Psoas muscle (tissue), 7 donors: ENCODE measurements at regions not wholly inside any gene's neighbourhood (a gene's known extent, or its start where the extent isn't known, plus 50 kb on each side); places are given as distances from the start of the nearest gene placed in this dataset.
"Not testable (repeated sequence)": the region's sequence is repeated elsewhere in the genome, so short reads cannot be mapped to it uniquely, and the experiment has no call there.

ENCODE experiments used
- ATAC-seq, 4 donors: fragments of 200-7000 bp; cut with Tn5 transposase; one replicate each; pipeline ENCODE4 v1.9.1; 2020; ENCODE audit warnings: moderate library complexity in 3 of 4, mild to moderate bottlenecking in 2 of 4
- DNase-seq, 2 donors: peaks; one replicate each; pipeline ENCODE4 v3.0.0-alpha.2; 2020
- H3K27ac ChIP-seq: fragments of 200-600 bp; one replicate; pipeline ENCODE4 v1.8.0; 2022
- H3K27me3 ChIP-seq, 3 donors: fragments of 200-600 bp in 1 of 3; one replicate each; pipeline versions ENCODE4 v1.6.1 to v1.8.0; 2013 to 2022; ENCODE audit warnings: low read length in 2 of 3, mild to moderate bottlenecking in 2 of 3, moderate library complexity in 1 of 3; ENCODE audit not compliant: insufficient read depth in 3 of 3
- H3K36me3 ChIP-seq, 2 donors: fragments of 200-600 bp in 1 of 2; one replicate each; pipeline versions ENCODE4 v1.6.1 to v1.8.0; 2013 to 2022; ENCODE audit warnings: low read depth in 1 of 2, mild to moderate bottlenecking in 1 of 2, moderate library complexity in 1 of 2; ENCODE audit not compliant: insufficient read depth in 1 of 2
- H3K4me1 ChIP-seq: fragments of 200-600 bp; one replicate; pipeline ENCODE4 v1.8.0; 2022
- H3K4me3 ChIP-seq: fragments of 200-600 bp; one replicate; pipeline ENCODE4 v1.8.0; 2022; ENCODE audit warnings: mild to moderate bottlenecking
- H3K9me3 ChIP-seq: fragments of 200-600 bp; one replicate; pipeline ENCODE4 v1.8.0; 2022
- WGBS, 3 donors: extraction: QIAGEN DNeasy Blood & Tissue Kit; methylation state at CpG; one replicate each; pipeline versions ENCODE4 v1.1.6 to v1.1.7; 2013; 5-methylcytosine and 5-hydroxymethylcytosine counted together
- intact Hi-C, 2 donors: fragments of 100-400 bp; cut with DNase I; formaldehyde crosslinking; loops; one replicate each; pipeline versions ENCODE4 v1.11.0 to v1.14.2; 2022
- TF ChIP-seq, protein P1 (sequence below): fragments of 200-600 bp; IDR thresholded peaks from one replicate; pipeline ENCODE4 v1.8.0; 2022; ENCODE audit warnings: antibody characterized with exemption
- donor health status: healthy with polysubstance abuse.
- donor health status: DM: no; HTN: no; CAD: no; lungs with moderate emphysema.
- donor health status: Bipolar disorder and iron deficiency.
- donor health status: healthy.
- donor health status: DM: yes; HTN: yes; CAD: no.
- donor health status: DM: no; HTN: no; CAD: no.
- donor health status: DM: yes; HTN: yes; CAD: no.

DNA sequence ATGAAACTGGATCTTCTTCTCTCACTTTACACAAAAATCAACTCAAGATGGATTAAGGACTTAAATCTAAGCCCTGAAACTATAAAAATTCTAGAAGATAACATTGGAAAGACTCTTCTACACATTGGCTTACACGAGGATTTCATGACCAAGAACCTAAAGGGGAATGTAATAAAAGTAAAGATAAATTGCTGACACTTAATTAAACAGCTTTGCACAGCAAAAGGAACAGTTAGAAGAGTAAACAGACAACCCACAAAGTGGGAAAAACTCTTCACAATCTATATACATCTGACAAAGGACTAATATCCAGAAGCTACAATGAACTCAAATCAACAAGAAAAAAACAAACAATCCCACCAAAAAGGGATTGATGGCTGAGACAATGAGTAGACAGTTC is 74.4 kb downstream of the BLTP3B start:
- 80 to 88% (median 85%) methylated on average over 1 of the region's 1 CpG for WGBS, 3 donors
- peaks cover 9% of the 10 kb centered on the region for H3K9me3 ChIP-seq
- no peak overlapping the region for H3K4me3 ChIP-seq
- no peak for DNase-seq
- intact Hi-C loops, result no loop called here
- TF ChIP-seq, protein P1, sequence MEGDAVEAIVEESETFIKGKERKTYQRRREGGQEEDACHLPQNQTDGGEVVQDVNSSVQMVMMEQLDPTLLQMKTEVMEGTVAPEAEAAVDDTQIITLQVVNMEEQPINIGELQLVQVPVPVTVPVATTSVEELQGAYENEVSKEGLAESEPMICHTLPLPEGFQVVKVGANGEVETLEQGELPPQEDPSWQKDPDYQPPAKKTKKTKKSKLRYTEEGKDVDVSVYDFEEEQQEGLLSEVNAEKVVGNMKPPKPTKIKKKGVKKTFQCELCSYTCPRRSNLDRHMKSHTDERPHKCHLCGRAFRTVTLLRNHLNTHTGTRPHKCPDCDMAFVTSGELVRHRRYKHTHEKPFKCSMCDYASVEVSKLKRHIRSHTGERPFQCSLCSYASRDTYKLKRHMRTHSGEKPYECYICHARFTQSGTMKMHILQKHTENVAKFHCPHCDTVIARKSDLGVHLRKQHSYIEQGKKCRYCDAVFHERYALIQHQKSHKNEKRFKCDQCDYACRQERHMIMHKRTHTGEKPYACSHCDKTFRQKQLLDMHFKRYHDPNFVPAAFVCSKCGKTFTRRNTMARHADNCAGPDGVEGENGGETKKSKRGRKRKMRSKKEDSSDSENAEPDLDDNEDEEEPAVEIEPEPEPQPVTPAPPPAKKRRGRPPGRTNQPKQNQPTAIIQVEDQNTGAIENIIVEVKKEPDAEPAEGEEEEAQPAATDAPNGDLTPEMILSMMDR, result no peak
- H3K27ac ChIP-seq, result no peak overlapping the region
- H3K36me3 ChIP-seq, result peaks cover 3 to 56% of the 10 kb centered on the region in 2 donors
- ATAC-seq, result no peak
- H3K27me3 ChIP-seq, result no peaks in the 10 kb centered on the region
- no peaks in the 10 kb centered on the region for H3K4me1 ChIP-seq

DNA sequence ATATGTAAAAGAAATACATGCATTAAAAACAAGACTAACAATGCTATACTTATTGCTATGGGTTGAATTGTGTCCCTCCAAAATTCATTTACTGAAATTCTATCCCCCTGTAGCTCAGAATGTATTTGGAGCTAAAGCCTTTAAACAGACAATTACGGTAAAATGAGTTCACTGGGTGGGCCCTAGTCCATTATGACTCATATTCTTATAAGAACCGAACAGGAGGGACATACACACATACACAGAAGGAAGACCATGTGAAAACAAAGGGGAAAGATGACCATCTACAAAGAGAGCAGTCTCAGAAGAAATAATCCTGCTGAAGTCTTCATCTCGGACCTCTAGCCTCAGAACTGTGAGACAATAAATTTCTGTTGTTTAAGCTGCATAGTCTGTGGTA is 77.1 kb upstream of the ANKS1B start:
- no peak for ATAC-seq
- DNase-seq, result no peak
- Histone ChIP-seq H3K4me1 (no peaks in the 10 kb centered on the region), H3K36me3 (peaks cover 2 to 66% of the 10 kb centered on the region in 2 donors), H3K9me3 (no peaks in the 10 kb centered on the region), H3K27ac (no peak overlapping the region), H3K27me3 (no peaks in the 10 kb centered on the region), H3K4me3 (no peak overlapping the region)
- TF ChIP-seq, protein P1, result no peak
- intact Hi-C loops, result no loop called here
- 85 to 89% (median 88%) methylated on average over 3 of the region's 3 CpGs for WGBS, 3 donors

DNA sequence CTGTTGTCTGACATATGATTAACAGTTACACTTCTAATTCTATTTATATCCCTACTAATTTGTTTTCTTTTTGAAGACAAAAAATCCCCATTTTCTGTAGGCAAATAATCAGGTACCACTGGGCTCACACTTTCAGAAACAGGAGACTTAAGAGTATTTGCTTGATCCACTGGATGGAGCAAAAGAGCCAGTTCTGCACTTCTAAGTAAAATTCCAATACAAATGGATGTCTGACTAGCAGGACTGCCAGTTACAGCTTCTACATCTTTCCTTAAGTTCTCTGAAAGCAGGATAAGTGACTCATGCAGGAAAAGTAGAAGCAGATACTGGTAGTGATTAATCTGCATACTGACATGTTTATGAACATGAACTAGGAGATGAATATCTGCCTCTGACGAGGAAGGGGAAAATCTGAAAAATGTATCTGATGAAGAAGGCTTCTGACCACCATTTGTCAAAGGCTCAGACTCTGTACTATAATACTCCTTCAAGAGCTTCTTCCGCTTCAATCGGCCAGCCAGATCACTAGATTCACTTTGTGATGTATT is 73.8 kb upstream of the ANKS1B start:
- intact Hi-C loops, result no loop called here
- 84 to 89% (median 88%) methylated on average over 3 of the region's 3 CpGs for WGBS, 3 donors
- DNase-seq (no peak), ATAC-seq (no peak)
- H3K4me3 ChIP-seq, result no peak overlapping the region
- H3K27me3 ChIP-seq, result no peaks in the 10 kb centered on the region
- H3K27ac ChIP-seq, result no peak overlapping the region
- no peaks in the 10 kb centered on the region for H3K9me3 ChIP-seq
- TF ChIP-seq, protein P1, result no peak
- peaks cover 6 to 90% of the 10 kb centered on the region in 2 donors for H3K36me3 ChIP-seq
- H3K4me1 ChIP-seq, result no peaks in the 10 kb centered on the region

DNA sequence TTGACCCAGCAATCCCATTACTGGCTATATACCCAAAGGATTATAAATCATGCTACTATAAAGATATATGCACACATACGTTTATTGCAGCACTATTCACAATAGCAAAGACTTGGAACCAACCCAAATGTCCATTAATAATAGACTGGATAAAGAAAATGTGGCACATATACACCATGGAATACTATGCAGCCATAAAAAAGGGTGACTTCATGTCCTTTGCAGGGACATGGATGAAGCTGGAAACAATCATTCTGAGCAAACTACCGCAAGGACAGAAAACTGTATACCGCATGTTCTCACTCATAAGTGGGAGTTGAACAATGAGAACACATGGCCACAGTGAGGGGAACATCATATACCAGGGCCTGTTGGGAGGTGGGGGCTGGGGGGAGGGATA is 61.5 kb upstream of the ANKS1B start:
- WGBS, 3 donors, result 86 to 95% (median 93%) methylated on average over 3 of the region's 3 CpGs
- H3K27me3 ChIP-seq, H3K9me3 ChIP-seq, ATAC-seq, H3K4me3 ChIP-seq, DNase-seq, H3K27ac ChIP-seq, intact Hi-C loops, H3K4me1 ChIP-seq: not testable (repeated sequence)
- H3K36me3 ChIP-seq, result peaks cover 0 to 72% of the 10 kb centered on the region in 2 donors

DNA sequence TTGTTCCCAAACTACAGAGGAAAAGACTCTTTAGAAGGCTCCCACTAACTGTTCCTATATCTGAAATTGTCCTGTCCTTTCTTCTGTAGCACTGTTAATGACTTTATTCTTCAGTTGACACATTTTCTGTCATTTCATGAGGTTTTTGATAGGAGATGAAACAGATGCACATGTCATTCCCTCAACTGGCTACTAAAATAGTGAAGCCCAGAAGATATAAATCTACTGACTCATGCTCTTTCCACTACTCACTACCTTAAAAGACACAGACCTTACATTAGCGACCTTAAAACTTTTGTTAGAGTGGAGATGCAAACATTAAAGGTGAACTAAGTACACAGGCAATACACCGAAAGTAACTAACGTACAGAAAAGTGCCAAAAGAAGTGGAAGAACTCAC is 59.5 kb upstream of the ANKS1B start:
- DNase-seq (no peak), ATAC-seq (no peak)
- Histone ChIP-seq H3K27ac (no peak overlapping the region), H3K4me1 (no peaks in the 10 kb centered on the region), H3K36me3 (peaks cover 0 to 58% of the 10 kb centered on the region in 2 donors), H3K27me3 (no peaks in the 10 kb centered on the region), H3K9me3 (no peaks in the 10 kb centered on the region), H3K4me3 (no peak overlapping the region)
- WGBS, 3 donors, result 93 to 96% (median 95%) methylated on average over 3 of the region's 3 CpGs
- TF ChIP-seq, protein P1, result no peak
- intact Hi-C loops, result no loop called here
